Vagina (tissue), 2 donors: ENCODE measurements at regions not wholly inside any gene's neighbourhood (a gene's known extent, or its start where the extent isn't known, plus 50 kb on each side); places are given as distances from the start of the nearest gene placed in this dataset.

ENCODE experiments used
- DNase-seq, 2 donors: peaks; one replicate each; pipeline ENCODE4 v3.0.0-alpha.2; 2017; ENCODE audit errors: extremely low spot score in 2 of 2
- H3K27ac ChIP-seq: fragments of 200-600 bp; sonication (generic); one replicate; pipeline ENCODE4 v1.5.1; 2019
- H3K27me3 ChIP-seq: fragments of 200-600 bp; sonication (generic); one replicate; pipeline ENCODE4 v1.5.1; 2019
- H3K36me3 ChIP-seq, 2 donors: fragments of 200-600 bp; sonication (generic); one replicate each; pipeline ENCODE4 v1.5.1; 2017 to 2019
- H3K4me1 ChIP-seq: fragments of 200-600 bp; sonication (generic); one replicate; pipeline ENCODE4 v1.5.1; 2019
- H3K4me3 ChIP-seq, 2 donors: fragments of 200-600 bp; sonication (generic); 1 replicate in 1 of 2; 2 replicates in 1 of 2; pipeline ENCODE4 v1.5.1; 2016 to 2019
- H3K9me3 ChIP-seq: fragments of 200-600 bp; sonication (generic); one replicate; pipeline ENCODE4 v1.5.1; 2019
- CTCF ChIP-seq, 3 experiments: fragments of 450-650 bp in 2 of 3; fragments of 200-600 bp in 1 of 3; sonication (generic) in 1 of 3; IDR thresholded peaks; one replicate each; pipeline ENCODE4 v1.5.1; 2017 to 2019; ENCODE audit warnings: antibody characterized with exemption in 3 of 3, mild to moderate bottlenecking in 2 of 3, moderate library complexity in 2 of 3
- POLR2A ChIP-seq, 2 donors: fragments of 450-650 bp; IDR thresholded peaks; one replicate each; pipeline ENCODE4 v1.6.1; 2017; ENCODE audit warnings: antibody characterized with exemption in 2 of 2, mild to moderate bottlenecking in 2 of 2, moderate library complexity in 2 of 2
- POLR2AphosphoS5 ChIP-seq, 2 donors: sonication (generic); formaldehyde crosslinking; IDR thresholded peaks; one replicate each; pipeline ENCODE4 v1.9.0; 2017; ENCODE audit warnings: antibody characterized with exemption in 2 of 2, mild to moderate bottlenecking in 2 of 2, low read depth in 1 of 2; ENCODE audit not compliant: insufficient read depth in 1 of 2
- intact Hi-C: fragments of 100-400 bp; cut with DNase I; formaldehyde crosslinking; loops from one replicate; pipeline ENCODE4 v1.15.1; 2023

- no peak for DNase-seq
- Histone ChIP-seq H3K36me3 (no peaks in the 10 kb centered on the region), H3K9me3 (no peaks in the 10 kb centered on the region), H3K4me1 (no peaks in the 10 kb centered on the region), H3K27ac (no peak overlapping the region), H3K4me3 (no peak overlapping the region), H3K27me3 (no peaks in the 10 kb centered on the region)
- no peak for TF ChIP-seq POLR2A (IDR thresholded peaks at IDR 0.05)
- no peak for TF ChIP-seq POLR2AphosphoS5 (IDR thresholded peaks at IDR 0.05; ENCODE audit: insufficient read depth in 1 of 2, low read depth in 1 of 2)
- TF ChIP-seq CTCF (IDR thresholded peaks at IDR 0.05): no peak
- intact Hi-C loops: no loop called here
Observed at GRCh38 chr13:37345391-37345790, 239.9 kb upstream of the CSNK1A1L start.

DNA sequence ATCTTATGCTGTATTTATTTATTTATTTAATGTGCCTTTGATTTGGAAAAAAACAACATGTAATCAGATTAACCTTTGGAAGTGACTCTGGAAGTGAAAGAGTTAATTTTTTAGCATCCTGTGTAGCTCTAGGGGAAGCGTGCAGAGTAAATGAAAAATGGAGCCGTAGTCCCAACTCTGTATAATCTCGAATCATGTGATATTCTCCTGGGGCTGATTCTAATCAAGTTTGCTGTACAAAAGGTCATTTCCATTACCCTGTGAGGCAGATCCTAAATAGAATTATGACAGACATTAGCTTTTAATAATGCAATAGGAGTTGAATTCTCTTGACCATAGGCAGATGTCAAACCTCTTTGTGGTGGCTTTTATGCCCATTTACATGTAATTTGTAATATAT, 238.6 kb upstream of the CSNK1A1L start:
- no peaks in the 10 kb centered on the region for H3K36me3 ChIP-seq
- no peak for TF ChIP-seq CTCF (IDR thresholded peaks at IDR 0.05)
- TF ChIP-seq POLR2AphosphoS5 (IDR thresholded peaks at IDR 0.05; ENCODE audit: insufficient read depth in 1 of 2, low read depth in 1 of 2): no peak
- no peak for TF ChIP-seq POLR2A (IDR thresholded peaks at IDR 0.05)
- H3K9me3 ChIP-seq: no peaks in the 10 kb centered on the region
- H3K4me1 ChIP-seq: no peaks in the 10 kb centered on the region
- no peaks in the 10 kb centered on the region for H3K27me3 ChIP-seq
- H3K4me3 ChIP-seq: no peak overlapping the region
- intact Hi-C loops: no loop called here
- DNase-seq: no peak
- no peak overlapping the region for H3K27ac ChIP-seq

GRCh38 chr13:37342205-37342604, 236.7 kb upstream of the CSNK1A1L start:
- no peak for DNase-seq
- intact Hi-C loops: no loop called here
- Histone ChIP-seq H3K4me3 (no peak overlapping the region), H3K36me3 (no peaks in the 10 kb centered on the region), H3K27ac (no peak overlapping the region), H3K27me3 (no peaks in the 10 kb centered on the region), H3K4me1 (no peaks in the 10 kb centered on the region), H3K9me3 (no peaks in the 10 kb centered on the region)
- TF ChIP-seq POLR2A (IDR thresholded peaks at IDR 0.05): no peak
- no peak for TF ChIP-seq POLR2AphosphoS5 (IDR thresholded peaks at IDR 0.05; ENCODE audit: insufficient read depth in 1 of 2, low read depth in 1 of 2)
- no peak for TF ChIP-seq CTCF (IDR thresholded peaks at IDR 0.05)

GRCh38 chr13:37340901-37341670, 235.6 kb upstream of the CSNK1A1L start:
- TF ChIP-seq POLR2AphosphoS5 (IDR thresholded peaks at IDR 0.05; ENCODE audit: insufficient read depth in 1 of 2, low read depth in 1 of 2): no peak
- intact Hi-C loops: no loop called here
- Histone ChIP-seq H3K9me3 (no peaks in the 10 kb centered on the region), H3K27me3 (no peaks in the 10 kb centered on the region), H3K27ac (no peak overlapping the region), H3K4me1 (no peaks in the 10 kb centered on the region), H3K4me3 (no peak overlapping the region), H3K36me3 (no peaks in the 10 kb centered on the region)
- DNase-seq: no peak

GRCh38 chr13:37339386-37339735, 233.9 kb upstream of the CSNK1A1L start:
- H3K27ac ChIP-seq: no peak overlapping the region
- no peaks in the 10 kb centered on the region for H3K4me1 ChIP-seq
- intact Hi-C loops: no loop called here
- no peaks in the 10 kb centered on the region for H3K9me3 ChIP-seq
- no peaks in the 10 kb centered on the region for H3K27me3 ChIP-seq
- TF ChIP-seq CTCF (IDR thresholded peaks at IDR 0.05): no peak
- TF ChIP-seq POLR2A (IDR thresholded peaks at IDR 0.05): no peak
- TF ChIP-seq POLR2AphosphoS5 (IDR thresholded peaks at IDR 0.05; ENCODE audit: insufficient read depth in 1 of 2, low read depth in 1 of 2): no peak
- H3K36me3 ChIP-seq: no peaks in the 10 kb centered on the region
- no peak overlapping the region for H3K4me3 ChIP-seq
- no peak for DNase-seq
